GM12891 (cell line): ENCODE measurements at regions not wholly inside any gene's neighbourhood (a gene's known extent, or its start where the extent isn't known, plus 50 kb on each side); places are given as distances from the start of the nearest gene placed in this dataset.

Source experiments
- POLR2A ChIP-seq: IDR thresholded peaks from 2 replicates; pipeline ENCODE4 v1.6.1; 2011; ENCODE audit warnings: low read depth, low read length, control low read depth
- POLR2AphosphoS5 ChIP-seq: IDR thresholded peaks from 2 replicates; pipeline ENCODE4 v1.6.1; 2011; ENCODE audit warnings: low read depth, low read length, control low read depth
- TAF1 ChIP-seq: IDR thresholded peaks from 2 replicates; pipeline ENCODE4 v1.6.1; 2011; ENCODE audit warnings: low read depth, low read length, control low read depth

GRCh38 chr22:22043296-22044078, 60.9 kb upstream of the TOP3B start:
- TF ChIP-seq POLR2AphosphoS5 (peak; percentile 82), POLR2A (peak; percentile 85), TAF1 (peak; percentile 64; the same call in 1 of the 2 replicates)
